ENCODE measurements at regions not wholly inside any gene's neighbourhood (a gene's known extent, or its start where the extent isn't known, plus 50 kb on each side); places are given as distances from the start of the nearest gene placed in this dataset.

GRCh38 chr21:18759751-18760161 is 356.2 kb upstream of the TMPRSS15 start:
- TF ChIP-seq CTCF (IDR thresholded peaks at IDR 0.05; ENCODE audit: low read depth, low read length) (no peak), POLR2A (IDR thresholded peaks at IDR 0.05; ENCODE audit: extremely low read depth, insufficient read length) (no peak), MYC (IDR thresholded peaks at IDR 0.05; ENCODE audit: low read depth, low read length) (no peak), MAX (IDR thresholded peaks at IDR 0.05; ENCODE audit: low read depth, low read length) (no peak)
